Fibroblast of villous mesenchyme (primary cell): ENCODE measurements at regions not wholly inside any gene's neighbourhood (a gene's known extent, or its start where the extent isn't known, plus 50 kb on each side); places are given as distances from the start of the nearest gene placed in this dataset.

Experiments
- DNase-seq: peaks from one replicate; pipeline ENCODE4 v3.0.0-alpha.2; 2010; ENCODE audit warnings: low read depth
- H3K4me3 ChIP-seq: 2 replicates; pipeline ENCODE4 v1.5.1; 2011; ENCODE audit warnings: low read depth, mild to moderate bottlenecking, low read length
- CTCF ChIP-seq: IDR thresholded peaks from 2 replicates; pipeline ENCODE4 v1.5.1; 2012; ENCODE audit warnings: low read depth, mild to moderate bottlenecking, low read length; ENCODE audit not compliant: insufficient read depth

GRCh38 chr6:159456349-159456748 is 236.7 kb downstream of the SOD2 start:
- no peak for TF ChIP-seq CTCF

GRCh38 chr6:159455700-159456274 is 237.3 kb downstream of the SOD2 start:
- no peak for DNase-seq
- TF ChIP-seq CTCF = no peak
- no peak overlapping the region for H3K4me3 ChIP-seq

More at GRCh38 chr6:159456349-159456748, 236.7 kb downstream of the SOD2 start:
- H3K4me3 ChIP-seq = no peak overlapping the region
- DNase-seq = no peak

DNA sequence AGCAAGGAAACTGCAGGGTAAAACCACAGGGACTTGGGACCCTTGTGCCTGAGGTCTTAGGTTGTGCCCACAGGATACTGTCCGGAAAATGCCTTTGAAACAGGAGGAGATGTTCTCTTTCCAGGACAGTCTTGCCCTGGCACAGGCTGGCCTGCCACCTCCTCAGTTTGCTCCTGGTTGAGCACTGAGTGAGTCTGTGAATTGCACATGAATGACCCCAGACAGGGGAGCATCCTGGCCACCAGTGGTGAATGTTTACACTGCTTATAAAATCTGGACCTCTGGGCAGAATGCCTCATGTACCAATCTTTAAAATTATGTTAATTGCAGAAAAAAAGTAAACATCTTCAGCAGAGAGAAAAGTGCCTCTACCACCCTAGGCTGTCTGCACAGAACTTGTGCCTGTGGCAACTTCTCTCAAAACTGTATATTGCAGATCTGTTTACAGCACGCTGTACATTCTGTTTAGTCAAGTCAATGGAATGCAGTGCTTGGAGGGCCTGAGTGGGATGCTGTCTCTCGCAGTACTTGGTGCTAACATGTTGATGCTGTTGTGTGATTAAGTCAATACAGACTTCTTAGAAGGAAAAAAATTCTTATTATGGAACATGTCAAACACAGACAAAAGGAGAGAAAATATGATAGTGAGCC is 242.1 kb downstream of the SOD2 start:
- no peak overlapping the region for H3K4me3 ChIP-seq
- TF ChIP-seq CTCF = no peak
- DNase-seq = peak; percentile 18

DNA sequence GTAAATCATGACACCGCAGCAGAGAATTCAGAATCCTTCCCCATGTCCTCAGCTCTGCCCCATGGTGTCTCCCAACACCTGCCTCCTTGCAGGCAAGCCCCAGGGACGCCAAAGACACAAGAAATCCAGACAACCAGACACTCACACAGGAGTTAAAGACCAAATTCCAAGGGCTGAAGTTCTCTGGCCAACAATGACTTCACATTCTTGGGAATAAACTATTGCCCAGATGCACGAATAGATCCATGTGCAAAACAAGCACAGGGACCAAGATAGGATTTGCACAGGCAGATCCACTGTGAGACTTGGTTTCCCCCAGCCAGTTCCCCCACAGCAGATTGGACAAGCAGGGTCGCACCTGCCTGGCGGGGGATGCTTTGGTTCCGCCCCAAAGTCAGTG is 246.7 kb downstream of the SOD2 start:
- no peak for TF ChIP-seq CTCF
- no peak overlapping the region for H3K4me3 ChIP-seq
- DNase-seq = no peak

DNA sequence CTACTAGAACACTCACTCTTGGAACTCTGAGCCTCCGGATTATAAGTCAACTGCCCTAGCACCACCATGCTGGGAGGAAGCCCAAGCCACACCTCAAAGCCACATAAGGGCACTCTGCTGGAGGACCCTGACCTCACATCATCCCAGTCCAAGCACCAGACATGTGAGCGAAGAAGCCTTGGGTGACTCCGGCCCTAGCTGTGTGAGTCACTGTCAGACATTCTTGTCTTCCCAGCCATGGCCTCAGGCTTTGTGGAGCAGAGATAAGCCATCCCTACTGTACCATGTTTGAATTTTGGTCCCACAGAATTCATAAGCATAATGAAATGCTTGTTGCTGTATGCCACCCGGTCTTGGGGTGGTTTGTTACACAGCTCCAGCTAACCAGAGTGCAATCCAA is 247.7 kb downstream of the SOD2 start:
- TF ChIP-seq CTCF = no peak
- H3K4me3 ChIP-seq = no peak overlapping the region
- no peak for DNase-seq

GRCh38 chr6:159444056-159444760 is 248.8 kb downstream of the SOD2 start:
- no peak for TF ChIP-seq CTCF
- DNase-seq = no peak
- H3K4me3 ChIP-seq = no peak overlapping the region
